ENCODE measurements at regions not wholly inside any gene's neighbourhood (a gene's known extent, or its start where the extent isn't known, plus 50 kb on each side); places are given as distances from the start of the nearest gene placed in this dataset.

- no peak for TF ChIP-seq POLR2AphosphoS5 (IDR thresholded peaks at IDR 0.05; ENCODE audit: low read depth, low read length)
- no peak for TF ChIP-seq POLR2A (IDR thresholded peaks at IDR 0.05; ENCODE audit: low read depth, low read length)
These were observed 287.3 kb upstream of the COL8A1 start for GRCh38 chr3:99351122-99351521.

Data from GM12892 (cell line).